Astrocyte of the spinal cord (primary cell): ENCODE measurements at regions not wholly inside any gene's neighbourhood (a gene's known extent, or its start where the extent isn't known, plus 50 kb on each side); places are given as distances from the start of the nearest gene placed in this dataset.

Source experiments
- DNase-seq: peaks from one replicate; pipeline ENCODE4 v3.0.0; 2011; ENCODE audit warnings: low read depth, low spot score
- H3K4me3 ChIP-seq: 2 replicates; pipeline ENCODE4 v1.5.1; 2011; ENCODE audit warnings: low read depth, mild to moderate bottlenecking, low read length, moderate library complexity
- CTCF ChIP-seq: IDR thresholded peaks from 2 replicates; pipeline ENCODE4 v1.5.1; 2012; ENCODE audit warnings: low read depth, mild to moderate bottlenecking, low read length, inconsistent platforms
- in situ Hi-C: cut with HindIII; loops from 2 replicates; pipeline ENCODE4 v1.10.0; 2017; ENCODE audit warnings: low sequenced_read_pairs

- DNase-seq = no peak
- no peak overlapping the region for H3K4me3 ChIP-seq
- no peak for TF ChIP-seq CTCF
- in situ Hi-C loops = no loop called here
These were observed 82.4 kb upstream of the CLCN4 start for GRCh38 chrX:10074241-10074941.

- TF ChIP-seq CTCF = no peak
- no peak for DNase-seq
- in situ Hi-C loops = no loop called here
- no peak overlapping the region for H3K4me3 ChIP-seq
These were observed 80.0 kb upstream of the CLCN4 start for GRCh38 chrX:10076765-10077164.

GRCh38 chrX:10077425-10078188, 79.2 kb upstream of the CLCN4 start:
- peak; percentile 43 for DNase-seq
- in situ Hi-C loops = no loop called here

GRCh38 chrX:10078266-10078665, 78.5 kb upstream of the CLCN4 start:
- DNase-seq = no peak
- TF ChIP-seq CTCF = no peak
- no peak overlapping the region for H3K4me3 ChIP-seq
- in situ Hi-C loops = no loop called here

More at GRCh38 chrX:10077425-10078188, 79.2 kb upstream of the CLCN4 start:
- no peak for TF ChIP-seq CTCF
- no peak overlapping the region for H3K4me3 ChIP-seq

- DNase-seq = no peak
- TF ChIP-seq CTCF = no peak
- H3K4me3 ChIP-seq = no peak overlapping the region
- in situ Hi-C loops = no loop called here
These were observed 77.5 kb upstream of the CLCN4 start for GRCh38 chrX:10079231-10079630.

- DNase-seq = no peak
- TF ChIP-seq CTCF = no peak
- H3K4me3 ChIP-seq = no peak overlapping the region
- in situ Hi-C loops = no loop called here
These were observed 73.0 kb upstream of the CLCN4 start for GRCh38 chrX:10083809-10084208.
